ENCODE measurements at regions not wholly inside any gene's neighbourhood (a gene's known extent, or its start where the extent isn't known, plus 50 kb on each side); places are given as distances from the start of the nearest gene placed in this dataset.

DNA sequence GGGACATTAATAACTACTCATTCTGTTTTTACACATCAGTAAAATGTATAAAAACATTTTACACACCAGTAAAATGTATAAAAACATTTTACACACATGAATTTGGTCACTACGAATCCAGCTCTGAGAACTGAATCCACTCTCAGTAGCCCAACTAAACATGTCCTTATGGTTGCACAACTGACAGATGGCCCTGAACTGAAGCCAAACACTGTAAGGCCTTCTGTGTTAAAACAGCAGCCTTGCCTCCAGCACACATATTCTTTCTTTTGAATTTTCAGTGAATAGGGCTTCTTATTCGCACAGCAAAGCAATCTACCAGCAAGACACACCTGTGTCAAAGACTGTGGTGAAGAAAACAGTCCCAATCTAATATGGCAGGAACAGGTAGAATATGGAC, 169.9 kb upstream of the FMR1 start:
- H3K27ac ChIP-seq = no peak overlapping the region
- 77 to 80% (median 79%) methylated on average over 2 of the region's 2 CpGs for WGBS, 3 donors

DNA sequence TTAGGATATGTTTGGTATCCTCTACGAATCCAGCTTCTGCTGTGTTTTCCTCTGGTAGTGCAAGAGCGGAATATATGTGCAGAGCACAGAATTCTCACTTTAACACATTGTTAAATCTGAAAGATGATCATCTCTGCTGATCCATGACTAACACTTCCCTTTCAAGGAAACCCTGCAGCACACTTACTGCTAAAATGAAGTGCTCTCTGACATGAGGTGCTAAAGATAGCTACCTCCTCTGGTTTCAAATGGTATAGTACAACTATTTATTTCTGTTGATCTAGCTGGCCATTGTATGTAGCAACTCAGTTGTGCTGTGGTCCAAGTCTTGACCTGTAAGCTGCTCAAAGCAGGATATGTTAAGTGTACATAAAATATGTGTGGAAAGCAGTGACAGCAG, 162.4 kb upstream of the FMR1 start:
- TF ChIP-seq CTCF (IDR thresholded peaks at IDR 0.05) = no peak
- H3K27me3 ChIP-seq = no peaks in the 10 kb centered on the region
- H3K36me3 ChIP-seq = no peaks in the 10 kb centered on the region
- DNase-seq = no peak
- no peaks in the 10 kb centered on the region for H3K4me1 ChIP-seq (ENCODE audit: insufficient read depth)
- WGBS, 3 donors = 68 to 86% (median 78%) methylated on average over 2 of the region's 2 CpGs
- H3K9me3 ChIP-seq = no peaks in the 10 kb centered on the region
- intact Hi-C loops (cut with DNase I) = no loop called here
- no peak overlapping the region for H3K27ac ChIP-seq
- H3K4me3 ChIP-seq = no peak overlapping the region

More for the DNA sequence above, 169.9 kb upstream of the FMR1 start:
- Histone ChIP-seq H3K27me3 (no peaks in the 10 kb centered on the region), H3K36me3 (no peaks in the 10 kb centered on the region), H3K4me3 (no peak overlapping the region), H3K4me1 (ENCODE audit: insufficient read depth) (no peaks in the 10 kb centered on the region), H3K9me3 (no peaks in the 10 kb centered on the region)
- no peak for DNase-seq
- intact Hi-C loops (cut with DNase I) = no loop called here
- TF ChIP-seq EP300 (IDR thresholded peaks at IDR 0.05) (no peak), CTCF (IDR thresholded peaks at IDR 0.05) (no peak), POLR2A (IDR thresholded peaks at IDR 0.05) (no peak)

GRCh38 chrX:147757750-147758149, 154.0 kb upstream of the FMR1 start:
- Histone ChIP-seq H3K36me3 (no peaks in the 10 kb centered on the region), H3K27me3 (no peaks in the 10 kb centered on the region), H3K4me1 (ENCODE audit: insufficient read depth) (no peaks in the 10 kb centered on the region), H3K27ac (no peak overlapping the region), H3K4me3 (no peak overlapping the region), H3K9me3 (no peaks in the 10 kb centered on the region)
- TF ChIP-seq EP300 (IDR thresholded peaks at IDR 0.05) (no peak), POLR2A (IDR thresholded peaks at IDR 0.05) (no peak), CTCF (IDR thresholded peaks at IDR 0.05) (no peak)
- no peak for DNase-seq
- 62 to 78% (median 66%) methylated on average over 5 of the region's 5 CpGs for WGBS, 3 donors
- intact Hi-C loops (cut with DNase I) = no loop called here

DNA sequence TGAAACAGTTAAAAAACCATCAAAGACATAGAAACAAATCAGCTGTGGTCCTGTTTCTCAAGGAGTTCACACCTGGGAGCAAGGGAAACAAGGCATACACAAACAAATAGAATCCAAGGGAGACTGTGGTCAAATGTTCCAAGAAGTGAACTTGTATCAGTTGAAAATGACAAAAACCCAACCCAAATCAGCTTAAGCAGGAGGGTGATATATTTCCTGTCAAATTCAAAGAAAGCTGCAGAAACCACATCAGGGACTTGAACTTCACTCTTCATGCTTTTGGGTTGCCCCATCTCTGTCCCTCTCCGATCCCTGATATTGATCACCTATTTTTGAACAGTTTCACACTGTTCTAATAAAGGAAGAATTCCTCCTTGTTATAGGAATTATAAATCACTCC, 148.6 kb upstream of the FMR1 start:
- H3K36me3 ChIP-seq = no peaks in the 10 kb centered on the region
- no peaks in the 10 kb centered on the region for H3K4me1 ChIP-seq (ENCODE audit: insufficient read depth)
- intact Hi-C loops (cut with DNase I) = no loop called here
- WGBS, 3 donors = 73 to 87% (median 85%) methylated on average over 1 of the region's 1 CpG
- no peak for DNase-seq
- H3K27ac ChIP-seq = no peak overlapping the region
- no peak for TF ChIP-seq CTCF (IDR thresholded peaks at IDR 0.05)
- TF ChIP-seq EP300 (IDR thresholded peaks at IDR 0.05) = no peak
- TF ChIP-seq POLR2A (IDR thresholded peaks at IDR 0.05) = no peak
- no peak overlapping the region for H3K4me3 ChIP-seq
- no peaks in the 10 kb centered on the region for H3K27me3 ChIP-seq
- no peaks in the 10 kb centered on the region for H3K9me3 ChIP-seq

GRCh38 chrX:147764868-147765267, 146.9 kb upstream of the FMR1 start:
- DNase-seq = no peak
- Histone ChIP-seq H3K9me3 (no peaks in the 10 kb centered on the region), H3K4me1 (ENCODE audit: insufficient read depth) (no peaks in the 10 kb centered on the region), H3K27ac (no peak overlapping the region), H3K4me3 (no peak overlapping the region), H3K27me3 (no peaks in the 10 kb centered on the region), H3K36me3 (no peaks in the 10 kb centered on the region)
- TF ChIP-seq CTCF (IDR thresholded peaks at IDR 0.05) = no peak
- no peak for TF ChIP-seq EP300 (IDR thresholded peaks at IDR 0.05)
- TF ChIP-seq POLR2A (IDR thresholded peaks at IDR 0.05) = no peak
- WGBS, 3 donors = 16 to 43% (median 18%) methylated on average over 1 of the region's 1 CpG
- intact Hi-C loops (cut with DNase I) = no loop called here

All from ovary (tissue), 7 donors.